Tibial nerve (tissue), 3 donors: ENCODE measurements at regions not wholly inside any gene's neighbourhood (a gene's known extent, or its start where the extent isn't known, plus 50 kb on each side); places are given as distances from the start of the nearest gene placed in this dataset.

Experiments
- CTCF ChIP-seq, 5 experiments: fragments of 200-600 bp in 3 of 5; fragments of 450-650 bp in 2 of 5; sonication (generic) in 3 of 5; IDR thresholded peaks; one replicate each; pipeline ENCODE4 v1.5.1; 2016 to 2019; ENCODE audit warnings: antibody characterized with exemption in 5 of 5, mild to moderate bottlenecking in 3 of 5, moderate library complexity in 2 of 5
- POLR2A ChIP-seq, 2 donors: fragments of 450-650 bp; IDR thresholded peaks; one replicate each; pipeline ENCODE4 v1.6.1; 2017; ENCODE audit warnings: antibody characterized with exemption in 2 of 2, mild to moderate bottlenecking in 2 of 2, moderate library complexity in 2 of 2

DNA sequence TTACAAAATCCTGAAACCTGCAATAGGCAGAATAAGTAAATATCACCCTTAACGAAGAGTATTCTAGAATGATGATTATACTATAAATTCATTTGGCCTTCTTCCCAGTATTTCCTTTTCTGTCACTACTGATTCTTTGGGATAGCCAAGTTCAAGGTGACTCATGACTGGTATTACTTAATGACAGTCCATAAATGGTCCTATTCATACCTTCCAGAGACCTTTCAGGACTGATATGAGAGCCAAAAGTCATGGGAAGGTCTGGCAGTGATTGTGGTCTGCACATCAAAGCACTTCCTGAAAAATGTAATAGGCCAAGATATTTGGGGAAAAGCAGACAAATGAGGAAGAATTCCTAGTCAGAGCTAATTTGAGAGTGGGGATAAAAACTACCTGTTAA is 239.6 kb upstream of the FAM47A start:
- TF ChIP-seq CTCF (IDR thresholded peaks at IDR 0.05) (no peak), POLR2A (IDR thresholded peaks at IDR 0.05) (no peak)
